Smooth muscle cell (in vitro differentiated cells): ENCODE measurements at regions not wholly inside any gene's neighbourhood (a gene's known extent, or its start where the extent isn't known, plus 50 kb on each side); places are given as distances from the start of the nearest gene placed in this dataset.

Experiments used
- DNase-seq: peaks from one replicate; lab custom pipeline; 2025; ENCODE audit not compliant: unreplicated experiment; lab: John Stamatoyannopoulos, UW
- H2AFZ ChIP-seq: fragments of 200-600 bp; sonication (generic); 2 replicates; pipeline ENCODE4 v1.6.0; 2016; ENCODE audit warnings: antibody characterized with exemption, low read depth, mild to moderate bottlenecking
- H3F3A ChIP-seq: fragments of 200-600 bp; sonication (generic); 2 replicates; pipeline ENCODE4 v1.6.0; 2017; ENCODE audit warnings: antibody characterized with exemption, low read depth
- H3K27ac ChIP-seq: fragments of 200-600 bp; sonication (generic); 2 replicates; pipeline ENCODE4 v1.5.1; 2016; ENCODE audit warnings: low read depth, mild to moderate bottlenecking
- H3K27me3 ChIP-seq: fragments of 200-600 bp; sonication (generic); 2 replicates; pipeline ENCODE4 v1.6.1; 2016; ENCODE audit warnings: low read depth, mild to moderate bottlenecking
- H3K36me3 ChIP-seq: fragments of 200-600 bp; sonication (generic); 2 replicates; pipeline ENCODE4 v1.5.1; 2016; ENCODE audit warnings: low read depth
- H3K4me1 ChIP-seq: fragments of 200-600 bp; sonication (generic); 2 replicates; pipeline ENCODE4 v1.5.1; 2016; ENCODE audit warnings: low read depth
- H3K4me2 ChIP-seq: fragments of 200-600 bp; sonication (generic); 2 replicates; pipeline ENCODE4 v1.6.0; 2016; ENCODE audit warnings: mild to moderate bottlenecking
- H3K4me3 ChIP-seq: fragments of 200-600 bp; sonication (generic); 2 replicates; pipeline ENCODE4 v1.5.1; 2016; ENCODE audit warnings: mild to moderate bottlenecking
- H3K79me2 ChIP-seq: fragments of 200-600 bp; sonication (generic); 2 replicates; pipeline ENCODE4 v1.6.0; 2016; ENCODE audit warnings: low read depth, mild to moderate bottlenecking
- H3K9ac ChIP-seq: fragments of 200-600 bp; sonication (generic); 2 replicates; pipeline ENCODE4 v1.6.0; 2016; ENCODE audit warnings: low read depth
- H3K9me3 ChIP-seq: fragments of 200-600 bp; sonication (generic); replicated peaks from 2 replicates; pipeline ENCODE4 v1.5.1; 2016; ENCODE audit warnings: low read depth
- H4K20me1 ChIP-seq: fragments of 200-600 bp; sonication (generic); 2 replicates; pipeline ENCODE4 v1.6.0; 2016; ENCODE audit warnings: low read depth
- CTCF ChIP-seq: fragments of 200-600 bp; sonication (generic); IDR thresholded peaks from 2 replicates; pipeline ENCODE4 v1.5.1; 2017; ENCODE audit warnings: borderline replicate concordance, mild to moderate bottlenecking, antibody characterized with exemption; ENCODE audit not compliant: insufficient read depth, poor library complexity, severe bottlenecking
- WGBS: methylation state at CpG from one replicate; pipeline ENCODE4 v1.1.7; 2016; ENCODE audit warnings: low lambda C conversion rate; 5-methylcytosine and 5-hydroxymethylcytosine counted together

- no peak overlapping the region for H3K27ac ChIP-seq
- H3K9ac ChIP-seq, result no peak overlapping the region
- H2AFZ ChIP-seq, result no peak overlapping the region
- H3K9me3 ChIP-seq, result no peaks in the 10 kb centered on the region
- no peaks in the 10 kb centered on the region for H3K36me3 ChIP-seq
- H4K20me1 ChIP-seq, result no peaks in the 10 kb centered on the region
- no peak for DNase-seq
- H3K4me2 ChIP-seq, result no peak overlapping the region
- H3F3A ChIP-seq, result no peaks in the 10 kb centered on the region
- H3K79me2 ChIP-seq, result no peaks in the 10 kb centered on the region
- peaks cover 2% of the 10 kb centered on the region for H3K4me1 ChIP-seq
- TF ChIP-seq CTCF, result no peak
- H3K27me3 ChIP-seq, result no peaks in the 10 kb centered on the region
- H3K4me3 ChIP-seq, result no peak overlapping the region
Observed at GRCh38 chr6:14315353-14315752, 197.8 kb downstream of the CD83 start.

- Histone ChIP-seq H3K9me3 (no peaks in the 10 kb centered on the region), H3K27me3 (no peaks in the 10 kb centered on the region), H3K4me1 (peaks cover 3% of the 10 kb centered on the region), H3K9ac (no peak overlapping the region), H2AFZ (no peak overlapping the region), H3K27ac (no peak overlapping the region), H4K20me1 (no peaks in the 10 kb centered on the region), H3K79me2 (no peaks in the 10 kb centered on the region), H3K4me3 (no peak overlapping the region), H3F3A (no peaks in the 10 kb centered on the region), H3K4me2 (no peak overlapping the region), H3K36me3 (no peaks in the 10 kb centered on the region)
- no peak for DNase-seq
- WGBS, result 64% methylated on average over 10 of the region's 10 CpGs
- TF ChIP-seq CTCF, result no peak
Observed at GRCh38 chr6:14316651-14317386, 199.2 kb downstream of the CD83 start.

GRCh38 chr6:14317387-14317970, 199.9 kb downstream of the CD83 start:
- H2AFZ ChIP-seq, result no peak overlapping the region
- H3K4me2 ChIP-seq, result no peak overlapping the region
- H3K36me3 ChIP-seq, result no peaks in the 10 kb centered on the region
- no peak for TF ChIP-seq CTCF
- H3K9me3 ChIP-seq, result no peaks in the 10 kb centered on the region
- peaks cover 3% of the 10 kb centered on the region for H3K4me1 ChIP-seq
- no peaks in the 10 kb centered on the region for H3K79me2 ChIP-seq
- no peaks in the 10 kb centered on the region for H3K27me3 ChIP-seq
- H3K4me3 ChIP-seq, result no peak overlapping the region
- no peaks in the 10 kb centered on the region for H4K20me1 ChIP-seq
- H3F3A ChIP-seq, result no peaks in the 10 kb centered on the region
- H3K9ac ChIP-seq, result no peak overlapping the region
- no peak overlapping the region for H3K27ac ChIP-seq
- DNase-seq, result no peak
- 82% methylated on average over 6 of the region's 6 CpGs for WGBS

GRCh38 chr6:14320332-14320731, 202.8 kb downstream of the CD83 start:
- H3K4me2 ChIP-seq, result no peak overlapping the region
- no peaks in the 10 kb centered on the region for H4K20me1 ChIP-seq
- H3K79me2 ChIP-seq, result no peaks in the 10 kb centered on the region
- 45% methylated on average over 5 of the region's 5 CpGs for WGBS
- no peak overlapping the region for H3K4me3 ChIP-seq
- no peak for DNase-seq
- no peak overlapping the region for H3K9ac ChIP-seq
- H3K27ac ChIP-seq, result no peak overlapping the region
- H3K4me1 ChIP-seq, result peaks cover 3% of the 10 kb centered on the region
- no peaks in the 10 kb centered on the region for H3K9me3 ChIP-seq
- H3K27me3 ChIP-seq, result peaks cover 3% of the 10 kb centered on the region
- H3F3A ChIP-seq, result no peaks in the 10 kb centered on the region
- TF ChIP-seq CTCF, result no peak
- no peaks in the 10 kb centered on the region for H3K36me3 ChIP-seq
- no peak overlapping the region for H2AFZ ChIP-seq
